HCT116 (cell line): ENCODE measurements at regions not wholly inside any gene's neighbourhood (a gene's known extent, or its start where the extent isn't known, plus 50 kb on each side); places are given as distances from the start of the nearest gene placed in this dataset.

ENCODE experiments used
- ATAC-seq: fragments of 200-7000 bp; cut with Tn5 transposase; 2 replicates; pipeline ENCODE4 v1.9.1; 2020; ENCODE audit warnings: mild to moderate bottlenecking, moderate library complexity
- BruUV-seq: library from RNA; stranded (reverse); fragments of 400-500 nt; replicated peaks from 2 replicates; lab custom pipeline; 2021; lab: Mats Ljungman, UMichigan
- CTCF ChIA-PET: fragments of 300-600 bp; sonication (Branson Sonifier 250); formaldehyde crosslinking; loops from one replicate; lab custom pipeline; 2021; ENCODE audit warnings: antibody characterized with exemption; lab: Charles Lee
- POLR2A ChIA-PET: fragments of 300-600, 350-600 bp; sonication (Branson Sonifier 250); formaldehyde crosslinking; loops from one replicate; lab custom pipeline; 2021; ENCODE audit warnings: antibody characterized with exemption; lab: Charles Lee
- RAD21 ChIA-PET, 2 experiments: fragments of 300-600 bp; sonication (Branson Sonifier 250); formaldehyde crosslinking; loops; one replicate each; lab custom pipeline; 2023; ENCODE audit warnings: low total read pairs in 2 of 2; ENCODE audit not compliant: uncharacterized antibody in 2 of 2, unreplicated experiment in 2 of 2, low non-redundant PET in 1 of 2; lab: Charles Lee
- DNase-seq: peaks from one replicate; pipeline ENCODE4 v3.0.0-alpha.2; 2010; ENCODE audit warnings: low read depth, low spot score
- H2AFZ ChIP-seq: fragments of 200-600 bp; shearing (Covaris generic), sonication (generic); 2 replicates; pipeline ENCODE4 v1.6.1; 2017; ENCODE audit warnings: low read depth, mixed run types, mixed read lengths, antibody characterized with exemption, low read length; ENCODE audit not compliant: poor library complexity, severe bottlenecking
- H3K27ac ChIP-seq: 2 replicates; pipeline ENCODE4 v1.5.1; 2012; ENCODE audit warnings: low read depth, low read length
- H3K27me3 ChIP-seq: fragments of 200-600 bp; sonication (generic); 2 replicates; pipeline ENCODE4 v1.6.1; 2016; ENCODE audit warnings: mixed run types, low read length, mixed read lengths; ENCODE audit not compliant: insufficient read depth
- H3K36me3 ChIP-seq, 2 experiments: fragments of 200-500 bp in 1 of 2; fragments of 200-600 bp in 1 of 2; sonication (Bioruptor generic) in 1 of 2; sonication (generic) in 1 of 2; 2 replicates each; pipeline versions ENCODE4 v1.5.1 to v1.6.1; 2014 to 2016; ENCODE audit warnings: low read length in 2 of 2, inconsistent platforms in 1 of 2, mixed read lengths in 1 of 2, mixed run types in 1 of 2; ENCODE audit not compliant: insufficient read depth in 2 of 2, control insufficient read depth in 1 of 2
- H3K4me1 ChIP-seq, 2 experiments: fragments of 200-600 bp in 1 of 2; sonication (generic) in 1 of 2; 2 replicates each; pipeline versions ENCODE4 v1.5.1 to v1.6.1; 2012 to 2017; ENCODE audit warnings: low read length in 2 of 2, inconsistent platforms in 1 of 2, mild to moderate bottlenecking in 1 of 2, mixed read lengths in 1 of 2, mixed run types in 1 of 2, moderate library complexity in 1 of 2; ENCODE audit not compliant: insufficient read depth in 2 of 2, control insufficient read depth in 1 of 2
- H3K4me2 ChIP-seq: fragments of 200-600 bp; sonication (generic); 2 replicates; pipeline ENCODE4 v1.6.1; 2017; ENCODE audit warnings: mixed run types, low read length, mixed read lengths
- H3K4me3 ChIP-seq, 2 experiments: fragments of 200-600 bp in 1 of 2; sonication (generic) in 1 of 2; replicated peaks in 1 of 2; 2 replicates each; pipeline ENCODE4 v1.5.1; 2011 to 2016; ENCODE audit warnings: low read length in 2 of 2, control low read depth in 1 of 2, low read depth in 1 of 2, mild to moderate bottlenecking in 1 of 2, mixed read lengths in 1 of 2, mixed run types in 1 of 2
- H3K79me2 ChIP-seq: fragments of 200-600 bp; sonication (generic); 2 replicates; pipeline ENCODE4 v1.6.1; 2017; ENCODE audit warnings: mild to moderate bottlenecking, mixed run types, low read length, moderate library complexity, mixed read lengths; ENCODE audit not compliant: insufficient read depth
- H3K9ac ChIP-seq: fragments of 200-600 bp; sonication (generic); 2 replicates; pipeline ENCODE4 v1.6.1; 2016; ENCODE audit warnings: low read length, mixed read lengths
- H3K9me2 ChIP-seq: fragments of 200-600 bp; sonication (generic), shearing (Covaris generic); 2 replicates; pipeline ENCODE4 v1.6.1; 2017; ENCODE audit warnings: mixed run types, mild to moderate bottlenecking, moderate library complexity; ENCODE audit not compliant: insufficient read depth
- H3K9me3 ChIP-seq, 2 experiments: fragments of 200-500 bp in 1 of 2; fragments of 200-600 bp in 1 of 2; sonication (Bioruptor generic) in 1 of 2; sonication (generic) in 1 of 2; 2 replicates each; pipeline ENCODE4 v1.6.1; 2014 to 2017; ENCODE audit warnings: low read length in 2 of 2, mixed read lengths in 2 of 2, inconsistent platforms in 1 of 2, low read depth in 1 of 2, mild to moderate bottlenecking in 1 of 2, mixed run types in 1 of 2, moderate library complexity in 1 of 2; ENCODE audit not compliant: control insufficient read depth in 1 of 2, insufficient read depth in 1 of 2
- H4K20me1 ChIP-seq: fragments of 200-600 bp; sonication (generic), shearing (Covaris generic); 2 replicates; pipeline ENCODE4 v1.6.1; 2017; ENCODE audit warnings: mixed run types, mild to moderate bottlenecking, moderate library complexity; ENCODE audit not compliant: insufficient read depth
- CBX3 ChIP-seq: IDR thresholded peaks from 2 replicates; pipeline ENCODE4 v1.6.1; 2012; ENCODE audit warnings: low read depth
- CTCF ChIP-seq, 3 experiments: fragments of 200-600 bp in 1 of 3; sonication (generic) in 1 of 3; IDR thresholded peaks in 2 of 3; conservative IDR thresholded peaks in 1 of 3; 2 replicates each; pipeline ENCODE4 v1.5.1; 2012 to 2017; ENCODE audit warnings: low read depth in 2 of 3, low read length in 2 of 3, antibody characterized with exemption in 1 of 3, borderline replicate concordance in 1 of 3, control low read depth in 1 of 3, mild to moderate bottlenecking in 1 of 3, mixed read lengths in 1 of 3, mixed run types in 1 of 3, moderate library complexity in 1 of 3; ENCODE audit not compliant: insufficient read depth in 1 of 3
- EZH2 ChIP-seq: fragments of 200-600 bp; sonication (generic); IDR thresholded peaks from 2 replicates; pipeline ENCODE4 v1.6.1; 2017; ENCODE audit warnings: antibody characterized with exemption, mixed run types
- JUND ChIP-seq: IDR thresholded peaks from 2 replicates; pipeline ENCODE4 v1.6.1; 2012
- POLR2A ChIP-seq: IDR thresholded peaks from 2 replicates; pipeline ENCODE4 v1.7.0; 2011; ENCODE audit warnings: borderline replicate concordance; ENCODE audit not compliant: insufficient read depth, insufficient read length; ENCODE audit errors: extremely low read depth
- POLR2AphosphoS5 ChIP-seq: IDR thresholded peaks from 2 replicates; pipeline ENCODE4 v1.6.1; 2011; ENCODE audit warnings: mild to moderate bottlenecking, low read depth, low read length, moderate library complexity
- RAD21 ChIP-seq: IDR thresholded peaks from 2 replicates; pipeline ENCODE4 v1.6.1; 2012; ENCODE audit warnings: low read depth, mild to moderate bottlenecking
- SP1 ChIP-seq: IDR thresholded peaks from 2 replicates; pipeline ENCODE4 v1.6.1; 2012; ENCODE audit warnings: low read depth
- SRF ChIP-seq: IDR thresholded peaks from 2 replicates; pipeline ENCODE4 v1.6.1; 2012; ENCODE audit warnings: low read depth
- YY1 ChIP-seq: IDR thresholded peaks from 2 replicates; pipeline ENCODE4 v1.6.1; 2011; ENCODE audit warnings: low read length, low read depth, moderate library complexity, mild to moderate bottlenecking; ENCODE audit not compliant: insufficient replicate concordance; ENCODE audit errors: extremely low read depth
- ZBTB33 ChIP-seq: IDR thresholded peaks from 2 replicates; pipeline ENCODE4 v1.6.1; 2011; ENCODE audit warnings: mild to moderate bottlenecking, low read length, moderate library complexity; ENCODE audit not compliant: insufficient replicate concordance; ENCODE audit errors: extremely low read depth
- ZFX ChIP-seq: fragments of 450-650 bp; IDR thresholded peaks from 2 replicates; pipeline ENCODE4 v1.6.1; 2017
- intact Hi-C: fragments of 100-400 bp; cut with micrococcal nuclease; formaldehyde crosslinking; loops from 2 replicates; pipeline ENCODE4 v1.10.0; 2022

- no peaks in the 10 kb centered on the region for H4K20me1 ChIP-seq
- H3K9me2 ChIP-seq = no peaks in the 10 kb centered on the region; the same call in 1 of the 2 replicates
- H3K27ac ChIP-seq = no peak overlapping the region
- H3K4me3 ChIP-seq = no peak overlapping the region
- BruUV-seq = no TSS peak
- H3K4me2 ChIP-seq = no peak overlapping the region
- no peaks in the 10 kb centered on the region for H3K36me3 ChIP-seq
- no peak overlapping the region for H3K9ac ChIP-seq
- H3K4me1 ChIP-seq = no peaks in the 10 kb centered on the region
- RAD21 ChIA-PET = no interaction called here
- no peak overlapping the region for H2AFZ ChIP-seq
- H3K79me2 ChIP-seq = no peaks in the 10 kb centered on the region
- CTCF ChIA-PET = no interaction called here
- no peaks in the 10 kb centered on the region for H3K9me3 ChIP-seq
- intact Hi-C loops = no loop called here
- ATAC-seq (no peak), DNase-seq (no peak)
- H3K27me3 ChIP-seq = no peaks in the 10 kb centered on the region
- TF ChIP-seq RAD21 = no peak
- TF ChIP-seq ZBTB33 = no peak
- POLR2A ChIA-PET = no interaction called here
Measured at GRCh38 chr6:74912234-74912633, 293.6 kb downstream of the COL12A1 start.

GRCh38 chr6:74902846-74903245, 303.0 kb downstream of the COL12A1 start:
- no peaks in the 10 kb centered on the region for H3K27me3 ChIP-seq
- no peaks in the 10 kb centered on the region for H3K36me3 ChIP-seq
- CTCF ChIA-PET = no interaction called here

More at GRCh38 chr6:74902846-74903245, 303.0 kb downstream of the COL12A1 start:
- ATAC-seq = no peak
- no peak for DNase-seq
- BruUV-seq = no TSS peak
- H3K4me1 ChIP-seq = no peaks in the 10 kb centered on the region
- H3K79me2 ChIP-seq = no peaks in the 10 kb centered on the region
- no peak overlapping the region for H2AFZ ChIP-seq
- H3K4me2 ChIP-seq = no peak overlapping the region
- no peak overlapping the region for H3K27ac ChIP-seq
- H3K9me3 ChIP-seq = no peaks in the 10 kb centered on the region
- intact Hi-C loops = no loop called here
- no peak for TF ChIP-seq ZFX
- TF ChIP-seq YY1 = no peak
- TF ChIP-seq JUND = no peak
- TF ChIP-seq POLR2AphosphoS5 = no peak
- no peak for TF ChIP-seq CBX3
- no peak for TF ChIP-seq CTCF (IDR thresholded peaks at IDR 0.05 in 2 of 3, conservative IDR thresholded peaks at IDR 0.05 in 1 of 3; ENCODE audit: borderline replicate concordance in 1 of 3, insufficient read depth in 1 of 3, low read depth in 2 of 3, low read length in 2 of 3)
- no peak for TF ChIP-seq EZH2
- TF ChIP-seq SP1 = no peak
- no peak for TF ChIP-seq SRF
- no peak for TF ChIP-seq POLR2A
- H4K20me1 ChIP-seq = no peaks in the 10 kb centered on the region
- no peak overlapping the region for H3K9ac ChIP-seq
- ChIA-PET POLR2A (no interaction called here), RAD21 (no interaction called here)
- no peak overlapping the region for H3K4me3 ChIP-seq
- no peaks in the 10 kb centered on the region for H3K9me2 ChIP-seq
